Retinal pigment epithelial cell (primary cell): ENCODE measurements at regions not wholly inside any gene's neighbourhood (a gene's known extent, or its start where the extent isn't known, plus 50 kb on each side); places are given as distances from the start of the nearest gene placed in this dataset.

Experiments
- DNase-seq: peaks from one replicate; pipeline ENCODE4 v3.0.0-alpha.2; 2010; ENCODE audit warnings: low read depth
- H3K4me3 ChIP-seq: 2 replicates; pipeline ENCODE4 v1.5.1; 2011; ENCODE audit warnings: mild to moderate bottlenecking, low read length, control low read depth, moderate library complexity
- TF ChIP-seq, protein P1 (sequence below): conservative IDR thresholded peaks from 2 replicates; pipeline ENCODE4 v1.5.1; 2011; ENCODE audit warnings: low read depth, low read length, control low read depth, inconsistent platforms

DNA sequence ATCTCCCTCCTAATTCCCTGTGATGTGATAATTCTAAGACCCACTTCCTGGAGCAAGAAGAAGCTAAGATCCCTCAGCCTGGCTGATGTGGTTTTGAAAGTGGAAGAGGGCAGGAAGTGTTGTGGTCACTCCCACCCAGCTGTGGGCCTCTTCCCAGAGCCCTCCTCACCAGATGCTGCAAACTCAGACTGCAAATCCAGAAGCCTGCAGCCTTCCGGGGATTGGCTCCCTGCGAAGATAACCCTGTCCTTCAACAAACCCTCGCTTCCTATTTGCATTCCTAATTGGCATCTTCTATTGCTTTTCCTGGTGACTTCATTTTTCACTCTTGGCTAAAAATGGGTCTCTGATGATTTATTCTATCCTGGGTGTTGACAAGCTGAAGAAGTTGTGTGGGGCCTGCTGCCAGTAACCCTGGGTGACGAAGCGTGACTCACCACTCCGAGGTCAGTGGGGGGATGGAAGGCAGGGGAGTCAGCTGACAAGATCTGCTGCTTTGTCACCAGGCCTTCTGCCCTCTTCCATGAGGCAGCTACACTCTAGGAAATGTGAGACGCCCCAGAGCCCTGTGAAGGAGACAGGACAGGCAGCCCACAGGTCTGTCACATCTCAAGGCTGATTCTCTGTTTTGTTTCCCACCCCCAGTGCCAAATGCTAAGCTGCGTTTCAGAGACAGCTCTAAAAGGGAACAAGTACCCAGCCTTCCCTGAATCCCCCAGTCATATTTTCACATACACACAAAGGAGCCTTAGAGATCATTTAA lies 99.7 kb upstream of the LIPC start:
- DNase-seq: peak; percentile 97
- TF ChIP-seq, protein P1, sequence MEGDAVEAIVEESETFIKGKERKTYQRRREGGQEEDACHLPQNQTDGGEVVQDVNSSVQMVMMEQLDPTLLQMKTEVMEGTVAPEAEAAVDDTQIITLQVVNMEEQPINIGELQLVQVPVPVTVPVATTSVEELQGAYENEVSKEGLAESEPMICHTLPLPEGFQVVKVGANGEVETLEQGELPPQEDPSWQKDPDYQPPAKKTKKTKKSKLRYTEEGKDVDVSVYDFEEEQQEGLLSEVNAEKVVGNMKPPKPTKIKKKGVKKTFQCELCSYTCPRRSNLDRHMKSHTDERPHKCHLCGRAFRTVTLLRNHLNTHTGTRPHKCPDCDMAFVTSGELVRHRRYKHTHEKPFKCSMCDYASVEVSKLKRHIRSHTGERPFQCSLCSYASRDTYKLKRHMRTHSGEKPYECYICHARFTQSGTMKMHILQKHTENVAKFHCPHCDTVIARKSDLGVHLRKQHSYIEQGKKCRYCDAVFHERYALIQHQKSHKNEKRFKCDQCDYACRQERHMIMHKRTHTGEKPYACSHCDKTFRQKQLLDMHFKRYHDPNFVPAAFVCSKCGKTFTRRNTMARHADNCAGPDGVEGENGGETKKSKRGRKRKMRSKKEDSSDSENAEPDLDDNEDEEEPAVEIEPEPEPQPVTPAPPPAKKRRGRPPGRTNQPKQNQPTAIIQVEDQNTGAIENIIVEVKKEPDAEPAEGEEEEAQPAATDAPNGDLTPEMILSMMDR: no peak
- no peak overlapping the region for H3K4me3 ChIP-seq

DNA sequence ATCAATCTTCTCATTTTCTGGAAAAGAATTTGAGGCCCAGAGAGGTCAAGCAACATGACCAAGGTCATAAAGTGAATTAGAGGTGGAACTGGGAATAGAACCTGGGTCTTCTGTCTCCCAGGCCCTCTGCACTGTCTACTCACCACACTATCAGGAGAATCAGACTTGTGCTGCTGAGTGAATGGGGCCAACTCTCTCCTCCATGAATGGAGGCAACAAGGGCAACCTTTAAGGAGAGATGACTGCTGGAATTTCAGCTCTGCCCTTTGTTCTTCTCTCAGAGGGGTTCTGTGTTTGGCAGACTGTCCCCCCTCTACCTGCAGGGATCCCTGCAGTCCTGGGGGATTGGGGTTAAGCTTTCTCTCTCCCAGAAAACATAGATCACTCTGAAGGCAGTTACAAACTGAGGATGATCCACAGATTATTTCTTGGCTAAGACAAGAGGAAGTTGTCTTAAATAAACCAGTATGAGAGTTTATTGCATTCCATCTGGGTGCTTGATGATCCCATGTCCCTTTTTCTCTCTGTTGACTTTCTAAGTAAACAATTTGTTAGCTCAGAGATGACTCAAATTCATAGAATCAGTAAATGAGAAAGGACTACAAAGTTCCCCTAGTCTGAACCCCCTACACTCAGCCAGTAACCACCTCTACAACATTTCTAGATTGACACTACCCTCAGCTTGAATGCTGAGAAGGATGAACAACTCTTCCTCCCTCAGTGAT lies 99.0 kb upstream of the LIPC start:
- H3K4me3 ChIP-seq: no peak overlapping the region
- TF ChIP-seq, protein P1: no peak
- no peak for DNase-seq

DNA sequence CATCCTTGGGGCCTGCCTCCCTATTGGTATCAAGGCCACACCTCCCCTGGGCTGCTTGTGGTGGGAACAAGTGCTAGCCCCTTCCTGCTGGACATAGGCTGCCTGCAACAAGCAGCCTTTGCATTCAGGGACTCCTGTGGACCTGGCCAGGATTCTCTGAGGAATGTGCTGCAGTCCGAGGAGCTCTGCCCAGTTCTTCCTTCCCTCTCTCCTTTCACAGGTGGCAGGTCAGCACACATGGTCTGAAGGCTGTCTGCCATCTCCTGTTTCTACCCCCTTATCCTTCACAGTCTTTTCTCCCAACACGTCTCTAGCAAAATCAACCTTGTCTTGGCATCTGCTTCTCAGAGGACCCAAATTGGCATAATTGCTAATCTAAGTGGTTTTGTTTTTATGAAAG lies 97.0 kb upstream of the LIPC start:
- no peak for DNase-seq
- H3K4me3 ChIP-seq: no peak overlapping the region
- TF ChIP-seq, protein P1: no peak

DNA sequence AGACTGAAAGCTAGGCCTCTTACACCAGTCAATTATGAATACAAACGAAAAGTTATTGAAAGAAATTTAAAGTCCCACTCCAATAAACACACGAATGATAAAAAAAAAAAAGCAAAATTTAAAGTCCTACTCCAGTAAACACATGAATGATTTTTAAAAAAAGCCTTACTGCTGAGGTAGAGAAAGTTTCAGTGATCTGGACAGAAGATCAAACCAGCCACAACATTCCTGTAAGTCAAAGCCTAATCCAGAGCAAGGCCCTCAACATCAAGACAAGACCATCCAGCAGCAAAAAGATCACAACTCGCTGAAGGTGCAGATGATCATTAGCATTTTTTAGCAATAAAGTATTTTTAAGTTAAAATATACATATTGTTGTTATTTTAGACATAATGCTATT lies 95.6 kb upstream of the LIPC start:
- TF ChIP-seq, protein P1: no peak
- no peak overlapping the region for H3K4me3 ChIP-seq
- no peak for DNase-seq

DNA sequence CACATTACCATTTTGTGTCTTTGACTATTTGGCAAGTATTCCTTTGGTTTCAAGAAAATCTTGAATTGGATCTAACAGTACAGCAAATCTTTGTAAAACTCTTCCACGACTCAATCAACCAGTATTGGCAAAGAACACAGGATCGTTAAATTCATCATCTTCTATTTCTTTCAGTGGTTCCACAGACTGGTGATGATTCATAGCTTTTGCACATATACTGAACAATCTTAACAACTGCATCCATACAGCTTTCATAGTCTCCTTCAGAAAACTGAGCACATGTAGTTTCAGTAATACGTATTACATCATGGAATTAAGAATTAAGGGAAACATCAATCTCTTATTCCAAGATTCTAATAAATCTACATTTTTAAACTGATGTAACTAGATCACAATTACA lies 91.6 kb upstream of the LIPC start:
- no peak for DNase-seq
- H3K4me3 ChIP-seq: no peak overlapping the region
- TF ChIP-seq, protein P1: no peak

DNA sequence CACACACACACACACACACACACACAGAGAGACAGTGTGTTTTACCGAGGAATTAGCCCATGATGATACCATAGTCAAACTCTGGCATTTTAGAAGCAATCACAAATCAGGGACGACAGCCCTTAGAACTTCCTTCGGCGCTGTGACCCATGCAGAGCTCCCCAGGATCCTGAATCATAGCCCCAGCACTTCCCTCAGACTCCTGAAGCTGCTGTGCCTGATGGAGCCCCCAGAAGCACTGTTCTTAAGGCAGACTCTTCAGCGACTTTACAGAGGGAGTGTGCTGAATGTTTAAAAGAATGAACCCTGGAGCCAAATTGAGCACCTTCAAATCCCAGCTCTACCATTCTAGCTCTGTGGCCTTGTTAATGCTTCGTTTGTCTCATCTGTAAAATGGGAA lies 89.3 kb upstream of the LIPC start:
- no peak for DNase-seq
- no peak overlapping the region for H3K4me3 ChIP-seq
- TF ChIP-seq, protein P1: no peak
